CD4-positive, alpha-beta T cell treated with Interleukin-10 for 1 hour (primary cell): ENCODE measurements at regions not wholly inside any gene's neighbourhood (a gene's known extent, or its start where the extent isn't known, plus 50 kb on each side); places are given as distances from the start of the nearest gene placed in this dataset.

Experiments
- DNase-seq: peaks from one replicate; pipeline ENCODE4 v3.0.0-alpha.2; 2020

DNA sequence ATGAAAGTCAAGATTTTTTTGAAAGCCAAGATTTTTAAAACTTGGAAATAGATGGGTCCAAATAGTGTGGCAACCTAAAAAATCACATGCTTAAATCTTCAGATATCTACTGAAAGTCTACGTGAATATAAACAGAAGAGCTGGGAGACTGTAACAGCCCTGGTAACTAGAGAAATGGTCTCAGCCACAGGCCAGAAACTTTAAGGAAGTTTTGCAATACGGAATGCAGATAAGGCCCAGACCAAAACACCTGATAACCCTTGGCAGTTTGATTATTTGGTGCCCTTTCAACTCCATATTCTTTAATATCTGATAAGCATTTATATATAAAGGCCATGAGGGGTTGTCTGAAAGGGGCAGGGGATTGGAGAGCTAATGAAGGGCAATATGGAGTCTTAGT, 537.3 kb upstream of the TGFBR2 start:
- DNase-seq: no peak

DNA sequence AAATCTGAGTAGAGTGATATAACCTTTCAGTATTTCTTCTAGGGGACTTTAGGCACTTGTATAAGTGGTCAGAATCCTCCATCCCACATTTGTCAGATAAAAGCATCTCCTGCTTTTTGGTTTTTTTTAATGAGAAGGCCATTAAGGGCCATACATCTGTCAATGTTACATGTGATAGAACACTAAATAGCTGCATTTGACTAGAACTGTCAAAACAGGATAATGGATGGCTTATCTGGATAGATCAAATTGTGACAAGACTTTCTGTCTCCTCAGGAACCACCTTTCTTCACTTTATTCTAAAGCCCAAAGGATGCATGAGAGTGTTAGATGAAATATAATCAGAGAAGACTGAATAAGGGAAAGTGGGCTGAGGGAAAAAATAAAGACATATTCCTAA, 533.4 kb upstream of the TGFBR2 start:
- no peak for DNase-seq

DNA sequence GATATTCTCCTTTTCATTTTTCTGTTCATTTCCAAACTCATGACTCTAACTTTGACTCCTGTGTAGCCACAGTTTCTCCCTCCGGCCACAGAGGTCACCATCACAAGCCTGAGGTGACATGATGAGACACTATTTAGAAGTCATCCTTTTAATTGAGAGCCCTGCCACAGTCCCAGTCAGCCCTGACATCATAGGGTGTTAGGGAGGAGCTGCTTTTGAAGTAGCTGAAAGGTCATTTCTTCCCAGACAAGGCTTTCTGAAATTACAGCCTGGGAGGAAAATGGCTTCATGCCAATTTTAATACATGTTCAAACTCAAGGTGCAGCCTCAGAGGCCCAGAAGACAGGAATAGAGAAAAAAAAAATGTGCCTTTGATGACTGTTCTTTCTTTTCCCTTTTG, 532.8 kb upstream of the TGFBR2 start:
- DNase-seq: no peak

DNA sequence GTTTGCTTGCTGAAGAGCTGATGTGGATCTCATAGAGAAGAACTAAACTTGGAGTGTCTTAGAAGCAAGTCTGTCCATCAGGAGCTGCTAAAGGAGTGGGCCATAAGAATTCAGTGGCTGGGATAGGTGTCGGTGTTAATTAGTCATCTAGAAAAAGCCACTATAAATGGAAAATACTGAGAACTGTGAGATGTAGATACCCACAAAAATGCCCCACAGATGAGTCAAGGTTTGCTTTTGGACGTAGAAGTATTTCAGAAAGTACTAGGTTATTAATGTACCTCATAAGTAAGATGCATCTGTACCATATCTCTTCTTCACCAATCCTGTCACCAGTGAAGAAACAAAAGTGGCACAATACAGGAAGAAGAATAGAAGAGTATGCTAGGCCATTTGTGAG, 530.9 kb upstream of the TGFBR2 start:
- DNase-seq: no peak

DNA sequence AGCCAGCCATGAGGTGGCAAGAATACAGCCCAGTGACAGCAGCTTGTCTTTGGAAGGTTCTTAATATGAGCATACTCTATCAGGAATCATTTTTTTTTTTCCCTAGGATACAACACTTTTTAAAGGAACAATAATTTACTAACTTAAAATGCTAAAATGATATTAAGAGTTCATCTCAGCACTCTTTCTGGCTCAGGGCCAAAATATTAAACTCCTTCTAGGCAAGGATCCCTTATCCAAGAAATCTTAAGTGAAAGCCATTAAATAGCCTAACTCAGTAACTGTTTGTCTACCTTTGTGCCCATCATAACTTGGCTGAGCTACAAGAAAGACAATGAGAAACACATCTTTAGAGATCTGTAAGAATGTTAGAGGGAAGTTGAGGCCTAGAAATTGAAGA, 529.5 kb upstream of the TGFBR2 start:
- DNase-seq: no peak

DNA sequence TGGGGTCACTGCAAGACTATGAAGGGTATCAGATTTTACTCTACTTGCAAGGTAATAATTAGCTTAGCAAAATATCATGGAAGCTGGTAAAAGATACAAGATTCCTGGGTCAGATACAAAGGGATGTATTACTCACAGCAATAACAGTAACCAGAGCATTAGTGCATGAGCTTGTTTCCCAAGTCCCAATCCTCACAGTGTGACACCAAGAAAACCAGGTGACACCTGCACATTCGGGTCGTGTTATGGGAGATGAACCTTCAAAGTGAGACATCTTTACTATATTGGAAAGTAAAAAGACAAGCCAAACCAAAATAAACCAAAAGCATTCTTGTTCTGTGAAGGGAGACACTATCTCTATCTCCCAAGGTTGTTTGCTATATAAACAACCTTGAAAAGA, 528.7 kb upstream of the TGFBR2 start:
- no peak for DNase-seq

DNA sequence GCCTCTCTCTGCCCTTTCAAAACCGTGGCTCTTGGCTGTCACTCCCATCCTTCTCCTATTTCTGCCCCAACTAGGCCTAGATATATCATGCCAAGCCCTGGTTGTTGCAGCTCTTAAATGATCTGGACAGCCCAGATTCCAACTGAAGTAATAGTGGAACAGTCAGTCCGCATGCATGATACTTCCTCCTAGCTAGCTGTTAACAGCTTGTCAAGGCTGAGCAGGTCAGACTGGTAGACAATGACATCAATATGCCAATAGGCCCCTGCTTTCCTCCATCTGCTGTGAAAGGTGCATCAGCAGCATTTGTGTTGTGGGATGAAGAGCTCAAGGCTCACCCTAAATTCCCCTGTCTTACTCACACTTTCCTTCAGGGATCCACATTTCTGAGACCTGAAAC, 527.7 kb upstream of the TGFBR2 start:
- DNase-seq: no peak

DNA sequence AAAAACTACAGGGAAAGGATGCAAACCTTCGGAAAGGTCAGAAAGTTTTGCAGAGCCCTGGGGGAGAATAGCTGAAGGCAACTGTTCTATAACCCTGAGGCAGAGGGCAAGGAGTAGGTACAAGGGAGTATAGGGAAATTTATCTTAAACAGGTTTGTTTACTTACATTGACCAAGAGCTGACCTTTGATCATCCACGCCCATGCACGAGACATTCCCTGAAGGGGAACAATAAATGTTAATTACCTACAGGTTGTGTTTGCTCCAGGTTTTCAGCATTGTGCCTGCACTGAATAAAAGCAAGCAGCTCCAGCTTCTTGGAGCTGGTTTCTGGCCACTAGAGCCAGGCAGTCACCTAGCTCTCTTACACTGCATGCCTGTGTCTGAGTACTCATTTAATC, 524.5 kb upstream of the TGFBR2 start:
- no peak for DNase-seq

DNA sequence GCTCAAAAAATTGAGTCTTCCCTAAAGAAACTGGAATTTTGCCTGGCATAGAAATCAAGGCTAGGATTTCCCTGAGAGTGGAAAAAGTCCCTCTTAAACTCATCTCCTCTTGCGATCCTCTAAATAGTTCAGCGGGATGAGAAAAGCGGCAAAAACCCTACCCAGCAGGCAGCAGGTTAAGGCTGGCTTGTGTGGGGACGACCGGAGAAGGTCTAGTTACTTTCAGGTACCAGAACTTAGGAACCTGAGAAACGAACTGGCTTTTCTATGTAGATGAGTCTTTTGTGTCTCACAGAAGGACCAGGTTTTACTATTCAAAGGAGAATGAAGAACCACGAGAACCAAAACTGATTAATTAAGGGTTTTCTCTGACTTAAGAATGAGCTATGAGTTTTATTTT, 523.7 kb upstream of the TGFBR2 start:
- DNase-seq: no peak

DNA sequence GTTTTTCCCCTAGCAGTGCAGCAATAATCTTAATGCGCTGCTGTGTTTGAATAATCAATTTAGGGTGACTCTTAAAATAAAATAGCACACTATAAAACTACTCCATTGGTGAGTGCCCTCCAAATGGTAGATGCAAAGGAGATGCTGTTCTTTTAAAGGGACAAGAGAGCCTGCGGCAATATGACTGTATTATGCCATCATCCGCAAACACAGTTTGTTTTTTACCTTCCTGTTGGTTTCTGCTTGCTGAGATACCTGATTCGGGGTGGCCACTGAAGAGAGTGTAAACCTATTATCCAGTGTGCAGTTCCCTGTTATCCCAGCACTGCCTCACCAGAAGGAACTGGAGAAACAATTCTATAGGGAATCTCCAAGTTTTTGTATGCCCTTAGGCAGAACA, 523.1 kb upstream of the TGFBR2 start:
- no peak for DNase-seq

DNA sequence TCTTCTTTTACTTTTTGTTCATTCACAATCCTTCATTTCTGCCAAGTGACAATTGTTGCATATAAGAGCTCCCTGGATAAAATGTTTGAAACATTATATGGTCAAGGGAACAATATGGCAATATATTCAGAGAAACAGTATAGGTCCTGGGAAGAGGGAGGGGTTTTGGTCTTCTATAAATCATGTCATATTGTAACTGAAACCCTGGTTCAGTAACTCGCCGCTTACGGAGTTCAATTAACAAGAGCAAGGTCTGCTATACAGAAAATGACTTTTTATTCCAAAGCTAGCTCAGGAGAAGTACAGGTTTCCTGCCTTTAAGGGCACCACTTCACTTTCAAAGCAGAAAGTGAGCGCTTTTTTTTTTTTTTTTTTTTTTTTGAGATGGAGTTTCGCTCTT, 522.1 kb upstream of the TGFBR2 start:
- DNase-seq: no peak

DNA sequence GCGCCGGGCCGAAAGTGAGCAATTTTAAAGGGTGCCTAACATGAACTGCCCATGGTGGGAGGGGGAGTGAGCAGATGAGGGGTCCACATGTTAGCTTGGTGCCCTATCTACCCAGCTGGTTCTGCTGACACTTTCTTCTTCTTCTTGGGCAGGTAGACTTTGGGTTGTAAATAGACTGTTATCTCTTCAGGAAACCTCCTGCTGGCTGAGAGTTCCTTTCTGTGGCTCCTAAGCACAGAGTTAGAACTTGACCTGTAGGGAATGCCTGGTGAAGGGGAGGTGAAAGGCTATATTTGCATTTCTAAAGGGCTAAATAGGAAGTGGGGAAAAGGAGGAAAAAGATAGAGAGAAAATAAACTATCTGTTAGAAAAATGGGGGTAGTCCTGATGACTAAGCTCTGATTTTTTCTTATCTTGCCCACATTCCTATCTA, 521.4 kb upstream of the TGFBR2 start:
- DNase-seq: no peak

DNA sequence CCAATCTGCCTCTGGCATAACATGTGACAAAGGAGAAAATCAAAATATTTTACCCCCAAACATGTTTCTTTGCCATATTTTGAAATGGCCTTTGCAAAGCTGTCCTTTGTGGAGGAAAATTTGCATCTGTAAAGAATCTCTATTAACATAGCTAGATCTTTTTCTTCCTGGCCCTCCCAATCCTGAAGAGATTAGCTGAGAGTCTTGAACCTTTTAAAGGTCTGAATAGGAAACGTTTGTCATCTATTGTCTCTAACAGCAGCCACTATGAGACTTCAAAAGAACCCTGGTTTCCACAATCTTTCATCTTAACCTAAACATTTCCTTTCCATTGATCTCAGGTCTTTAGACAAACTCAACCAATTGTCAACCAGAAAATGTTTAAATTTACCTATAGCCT, 520.9 kb upstream of the TGFBR2 start:
- no peak for DNase-seq

DNA sequence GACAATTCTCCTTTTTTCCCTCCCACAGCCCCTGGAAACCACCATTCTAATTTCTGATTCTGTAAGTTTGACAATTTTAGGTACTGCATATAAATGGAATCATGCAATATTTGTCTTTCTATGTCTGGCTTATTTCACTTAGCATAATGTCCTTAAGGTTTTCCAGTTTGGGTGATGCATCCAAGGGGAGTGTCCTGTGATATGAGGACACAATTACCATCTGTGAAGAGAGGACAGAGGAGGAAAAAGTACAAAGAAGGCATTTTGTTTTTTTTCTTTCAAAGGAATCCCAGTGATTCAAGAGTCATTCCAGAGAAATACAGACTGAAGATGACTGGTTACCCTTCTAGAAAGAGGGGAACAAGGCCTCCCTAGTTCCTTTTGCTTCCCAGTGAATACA, 514.7 kb upstream of the TGFBR2 start:
- no peak for DNase-seq

DNA sequence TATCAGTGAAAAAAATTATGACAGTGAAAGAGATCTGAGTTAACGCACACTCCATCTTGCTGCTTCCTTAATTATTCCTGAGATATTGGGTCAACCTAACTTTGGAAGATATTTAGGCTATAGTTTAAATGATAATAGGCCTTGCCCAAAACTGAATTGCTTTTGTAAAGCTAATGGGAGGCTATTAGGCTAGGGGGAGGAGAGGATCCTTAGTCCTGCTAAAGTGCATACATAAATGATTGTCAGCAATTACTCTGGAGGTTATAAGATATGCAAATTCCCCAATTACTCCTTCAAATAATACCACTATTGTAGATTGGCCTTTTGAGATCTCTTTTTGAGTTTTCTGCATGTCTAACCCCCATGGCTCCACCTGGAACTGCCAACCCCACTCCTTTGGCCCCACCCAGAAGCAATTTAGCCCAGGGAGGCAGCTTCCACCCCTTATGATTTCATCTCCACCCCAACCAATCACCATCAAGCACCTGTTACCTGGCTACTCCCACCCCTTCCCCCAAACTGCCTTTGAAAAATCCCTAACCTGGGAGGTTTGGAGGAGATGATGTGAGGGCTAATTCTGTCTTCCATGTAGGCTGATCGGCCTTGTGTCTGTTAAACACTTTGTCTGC, 509.3 kb upstream of the TGFBR2 start:
- DNase-seq: no peak

DNA sequence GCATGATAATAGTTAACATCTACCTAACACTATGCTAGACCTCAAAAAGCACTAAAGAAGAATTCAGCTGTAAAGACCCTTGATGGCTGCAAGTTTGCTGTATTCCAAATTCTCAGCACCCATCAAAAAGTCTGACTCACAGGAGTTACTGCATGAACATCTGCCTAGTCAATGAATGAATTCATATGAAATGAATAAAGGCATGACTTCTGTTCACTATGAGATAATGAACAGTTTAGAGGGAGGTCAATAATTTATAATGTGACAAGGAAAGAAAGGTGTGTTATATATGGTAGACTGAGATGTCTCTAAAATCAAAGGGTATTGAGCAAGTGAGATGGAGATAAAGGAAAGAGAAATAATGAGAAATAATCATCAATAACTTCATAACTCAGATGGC, 508.2 kb upstream of the TGFBR2 start:
- no peak for DNase-seq

DNA sequence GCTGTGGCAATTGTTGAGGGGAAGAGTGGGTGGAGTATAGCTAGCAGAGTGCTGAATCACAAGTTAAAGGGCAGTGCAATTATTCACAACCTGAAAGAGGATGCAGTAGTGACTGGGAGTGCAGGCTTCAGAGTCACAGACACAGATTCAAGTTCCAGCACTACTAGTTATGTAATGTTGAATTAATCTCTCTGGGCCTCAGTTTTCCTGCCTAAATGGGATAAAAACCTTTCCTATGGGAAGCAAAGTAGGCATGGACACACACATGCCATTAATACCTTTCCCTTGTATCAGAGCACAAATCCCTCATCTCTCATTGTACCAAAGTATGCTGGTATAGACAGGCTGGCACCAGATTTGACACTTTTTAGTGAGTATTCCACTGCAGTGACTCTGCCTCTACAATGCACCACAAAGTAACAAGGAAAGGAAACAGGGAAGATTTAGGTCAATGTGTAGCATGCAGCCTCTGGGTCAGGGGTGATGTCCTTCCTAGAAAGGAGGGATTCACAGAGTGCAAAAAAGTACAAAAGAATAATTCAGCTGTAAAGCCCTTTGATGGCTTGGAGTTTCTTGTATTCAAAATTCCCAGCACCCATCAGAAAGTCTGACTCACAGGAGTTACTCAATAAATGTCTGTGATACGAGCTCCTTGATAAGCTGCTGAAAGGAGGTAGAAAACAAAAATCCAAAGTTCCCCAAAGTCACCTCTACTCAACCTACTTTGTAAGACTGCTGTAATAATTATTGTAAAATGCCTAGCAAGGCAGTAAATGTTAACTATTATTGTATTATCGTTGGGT, 507.5 kb upstream of the TGFBR2 start:
- DNase-seq: no peak

DNA sequence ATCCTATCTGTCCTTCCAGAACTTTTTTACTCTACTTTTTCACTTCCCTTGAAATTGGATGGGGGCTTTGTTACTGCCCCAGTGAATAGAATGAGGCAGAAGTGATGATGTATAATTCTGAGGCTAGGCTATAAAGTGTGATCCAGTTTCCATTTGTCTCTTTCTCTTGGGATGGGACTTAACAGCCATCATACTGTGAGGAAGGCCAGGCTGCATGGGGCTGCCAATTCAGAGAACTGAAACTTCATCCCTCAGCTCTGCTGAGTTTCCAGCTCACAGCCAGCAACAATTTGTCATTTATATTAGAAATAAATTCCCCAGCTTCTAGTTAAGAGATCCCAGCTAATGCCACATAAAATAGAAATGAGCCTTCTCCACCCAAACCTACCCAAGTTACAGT, 504.0 kb upstream of the TGFBR2 start:
- DNase-seq: no peak

DNA sequence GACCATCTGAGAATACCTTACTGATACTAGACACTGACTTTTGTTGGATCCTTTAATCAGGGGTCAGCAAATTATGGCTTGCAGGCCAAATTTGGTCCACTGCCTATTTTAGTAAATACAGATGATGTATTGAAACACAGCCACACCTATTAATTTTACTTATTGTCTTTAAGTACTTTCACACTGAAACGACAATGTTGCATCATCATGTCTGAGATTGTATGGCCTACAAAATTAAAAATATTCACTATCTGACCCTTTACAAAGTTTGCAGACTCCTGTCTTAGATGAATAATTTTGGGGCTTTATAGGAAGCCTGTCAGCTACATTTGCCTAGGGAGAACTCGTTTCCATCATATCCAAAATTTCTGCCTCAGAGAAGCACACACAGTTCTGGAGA, 503.2 kb upstream of the TGFBR2 start:
- no peak for DNase-seq

DNA sequence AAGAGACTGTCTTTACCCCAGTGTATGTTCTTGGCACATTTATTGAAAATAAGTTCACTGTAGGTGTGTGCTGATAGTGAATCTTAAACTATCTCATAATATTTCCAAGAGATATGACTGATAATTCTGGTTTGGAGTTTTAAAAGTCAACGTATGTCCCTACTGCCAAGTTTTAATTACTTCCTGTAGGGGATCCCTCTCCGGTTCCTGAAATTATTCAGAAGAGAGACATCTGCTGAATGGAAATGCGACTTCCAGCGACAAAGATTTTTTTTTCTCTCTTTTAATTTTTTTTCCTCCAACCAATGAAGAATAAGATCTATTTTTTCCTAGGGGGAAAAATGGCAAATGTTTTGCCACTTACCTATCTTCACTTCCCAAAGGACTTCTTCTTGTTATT, 498.9 kb upstream of the TGFBR2 start:
- DNase-seq: no peak

DNA sequence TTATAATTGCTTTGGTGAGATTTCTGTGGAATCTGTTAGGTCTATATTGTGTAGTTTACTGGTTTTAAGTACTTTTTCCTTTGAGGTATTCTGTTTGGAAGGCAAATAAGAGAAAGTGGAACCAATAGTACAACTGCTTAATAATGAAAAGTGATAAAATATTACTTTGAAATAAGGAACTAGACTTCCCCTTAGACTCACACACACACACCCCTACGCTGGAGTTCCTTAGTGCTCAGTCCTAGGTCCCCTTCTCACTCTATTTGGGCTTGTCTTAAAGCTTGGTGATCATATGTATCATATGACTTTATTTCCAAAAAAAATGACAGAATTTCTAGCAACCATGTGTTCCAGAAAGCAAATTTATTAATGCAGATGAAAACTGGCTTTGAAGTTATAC, 494.0 kb upstream of the TGFBR2 start:
- no peak for DNase-seq

DNA sequence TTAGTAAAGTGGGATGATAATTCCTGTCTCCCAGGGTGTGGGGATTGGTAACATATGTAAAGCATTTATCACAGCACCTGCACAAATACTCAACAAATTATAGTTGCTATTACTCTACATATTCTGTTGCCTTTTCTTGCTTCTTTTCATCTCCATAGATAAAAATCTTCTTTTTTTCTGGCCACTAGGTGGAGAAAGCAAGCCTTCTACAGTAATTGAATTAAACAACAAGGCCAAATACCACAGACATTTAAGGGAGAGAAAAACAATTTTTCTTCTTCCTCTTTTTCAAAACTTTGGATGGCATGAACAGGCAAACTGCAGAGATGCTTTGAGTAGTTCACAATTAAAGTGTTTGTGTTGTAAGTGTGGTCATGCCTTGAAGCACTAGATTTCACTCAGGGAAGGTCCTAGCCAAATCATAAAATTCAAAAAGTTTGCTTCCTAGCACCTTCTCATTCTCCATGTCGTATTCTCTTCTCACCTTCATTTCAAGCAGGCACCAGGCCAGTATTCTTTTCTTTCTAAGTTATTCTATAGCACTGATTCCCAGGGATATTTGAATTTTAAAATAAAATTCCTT, 493.4 kb upstream of the TGFBR2 start:
- DNase-seq: peak; percentile 42

DNA sequence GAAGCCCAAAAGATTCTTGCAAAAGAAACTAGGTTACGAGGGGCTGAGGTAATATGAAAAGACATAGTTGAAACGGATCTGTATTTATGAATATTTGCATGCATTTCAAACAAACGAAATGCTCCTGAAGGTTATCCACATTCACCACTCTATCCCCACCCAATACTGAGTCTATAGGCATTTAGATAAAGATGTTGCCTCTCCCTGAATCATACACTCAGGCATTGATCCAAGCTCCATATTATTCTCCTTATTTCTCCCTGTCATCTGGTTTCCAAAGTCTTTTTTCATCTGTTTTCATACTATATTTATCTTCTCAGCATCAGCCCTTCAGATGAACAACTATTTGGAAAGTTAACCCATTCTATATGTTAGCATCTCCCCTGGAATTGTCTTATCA, 492.5 kb upstream of the TGFBR2 start:
- no peak for DNase-seq

DNA sequence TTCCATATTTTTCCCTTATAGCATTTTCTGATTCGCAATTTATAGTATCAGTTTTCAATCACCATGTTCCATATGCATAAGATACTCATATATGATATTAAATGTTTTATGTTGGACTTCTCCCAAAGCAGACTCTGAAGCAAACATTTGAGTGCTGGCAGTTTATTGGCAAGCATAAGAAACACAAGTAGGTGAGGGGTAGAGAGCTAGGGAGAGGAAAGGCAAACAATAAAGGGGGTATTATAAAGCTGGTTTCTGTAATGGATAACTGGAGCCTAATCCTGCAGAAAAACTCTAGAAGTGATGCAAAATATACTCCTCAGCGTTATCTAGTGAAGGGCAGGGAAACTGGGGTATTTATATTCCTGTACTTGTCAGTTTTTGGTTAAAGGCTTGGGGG, 491.5 kb upstream of the TGFBR2 start:
- no peak for DNase-seq

DNA sequence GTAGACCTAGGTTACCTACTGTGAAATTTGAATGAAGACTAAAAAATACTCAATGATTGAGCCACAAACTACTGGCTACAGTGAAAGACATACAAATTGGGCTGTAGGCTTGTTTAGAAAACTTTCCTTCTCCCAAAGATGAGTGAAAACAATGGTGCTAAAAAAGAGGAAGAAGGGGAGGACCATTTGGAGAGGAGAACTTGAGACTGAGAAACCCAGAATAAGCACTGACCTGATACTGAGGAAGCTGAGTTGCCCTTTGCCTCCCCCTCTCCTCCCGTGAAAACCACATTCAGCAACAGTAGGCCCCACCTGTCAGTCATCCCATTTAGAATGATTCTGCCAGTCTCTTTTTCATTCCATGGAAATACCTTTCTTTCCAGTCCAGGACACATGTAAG, 484.0 kb upstream of the TGFBR2 start:
- no peak for DNase-seq
